ENCODE measurements at regions not wholly inside any gene's neighbourhood (a gene's known extent, or its start where the extent isn't known, plus 50 kb on each side); places are given as distances from the start of the nearest gene placed in this dataset.

DNA sequence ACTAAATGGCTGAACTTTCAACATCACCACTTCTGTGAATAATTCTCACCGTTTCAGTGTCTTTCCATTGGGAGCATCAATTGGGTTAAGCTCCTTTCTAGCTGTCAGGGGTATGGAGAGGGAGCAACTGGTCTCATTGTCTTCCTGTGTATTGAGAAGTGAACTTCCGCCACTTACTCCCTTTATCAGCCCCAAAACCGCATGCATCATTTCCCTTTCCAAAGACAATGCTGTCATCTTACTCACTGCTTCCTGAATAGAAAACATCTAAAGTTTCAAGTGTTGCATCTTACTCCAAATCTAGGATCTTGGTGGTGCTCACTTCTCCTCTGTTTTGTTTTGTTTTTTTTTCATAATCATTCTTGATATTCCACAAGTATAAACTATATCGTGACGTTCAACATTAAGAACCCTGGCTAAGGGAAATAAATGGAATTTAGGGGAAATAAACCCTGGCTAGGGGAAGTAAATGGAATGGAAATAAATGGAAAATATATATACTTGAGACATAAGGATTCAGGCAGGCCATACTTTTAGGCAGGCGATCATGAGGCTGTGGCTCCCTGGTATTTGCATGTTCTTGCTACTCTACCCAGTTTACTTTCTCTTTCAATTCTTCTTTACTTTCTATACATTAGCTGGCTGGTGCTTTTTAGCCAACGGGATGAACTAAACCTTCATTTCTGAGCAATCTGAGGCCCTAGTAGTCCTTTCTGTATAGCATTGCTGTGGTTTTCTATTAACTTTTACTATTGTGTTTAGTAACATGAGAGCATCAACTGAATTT is 371.9 kb downstream of the BMPER start:
- peak; percentile 65 for DNase-seq

DNA sequence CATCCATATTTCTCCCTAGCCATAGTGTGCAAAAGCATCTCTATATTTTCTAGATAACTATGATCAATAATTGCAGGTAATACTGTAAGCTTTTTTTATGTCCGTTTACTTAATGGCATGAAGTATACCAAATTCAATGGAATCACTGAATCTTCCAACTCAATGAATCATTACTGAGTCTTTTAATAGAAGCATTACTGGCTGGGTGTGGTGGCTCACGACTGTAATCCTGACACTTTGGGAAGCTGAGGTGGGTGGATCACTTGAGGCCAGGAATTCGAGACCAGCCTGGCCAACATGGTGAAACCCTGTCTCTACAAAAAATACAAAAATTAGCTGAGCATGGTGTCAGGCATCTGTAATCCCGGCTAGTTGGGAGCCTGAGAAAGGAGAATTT is 372.5 kb downstream of the BMPER start:
- DNase-seq: no peak

- DNase-seq: no peak
These were observed 375.9 kb downstream of the BMPER start for GRCh38 chr7:34281260-34281659.

DNA sequence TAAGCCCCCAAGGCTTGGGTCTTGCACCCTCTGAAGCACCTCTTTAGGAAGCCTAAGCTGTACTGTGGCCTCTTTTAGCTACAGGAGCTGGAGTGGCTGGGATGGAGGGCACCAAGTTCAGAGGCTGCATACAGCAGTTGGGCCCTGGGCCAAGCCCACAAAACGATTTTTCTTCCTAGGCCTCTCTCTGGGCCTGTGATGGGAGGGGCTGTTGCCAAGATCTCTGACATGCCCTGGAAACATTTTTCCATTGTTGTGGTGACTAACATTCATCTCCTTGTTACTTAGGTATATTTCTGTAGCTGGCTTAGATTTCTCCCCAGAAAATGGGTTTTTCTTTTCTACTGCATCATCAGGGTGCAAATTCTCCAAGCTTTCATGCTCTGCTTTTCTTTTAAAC is 375.7 kb upstream of the NPSR1 start:
- no peak for DNase-seq

DNA sequence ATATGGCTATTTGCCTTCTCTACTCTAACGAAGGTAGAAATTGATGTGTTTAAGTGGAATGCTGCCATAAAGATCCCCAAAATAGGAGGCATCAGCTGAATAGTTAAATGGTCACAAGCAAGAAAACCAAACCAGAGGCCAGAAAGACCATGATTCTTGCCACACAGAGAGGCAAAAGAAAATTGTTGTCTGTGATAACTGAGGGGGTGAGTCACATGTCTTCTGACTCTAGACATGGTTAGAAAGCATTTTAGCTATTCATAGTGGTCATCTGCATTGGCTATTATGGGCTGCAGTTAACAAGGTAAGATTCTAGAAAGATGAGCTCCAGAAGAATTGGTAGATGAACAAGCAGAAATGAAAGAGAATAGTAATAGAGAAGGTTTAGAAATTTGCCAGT is 361.4 kb upstream of the NPSR1 start:
- peak; percentile 71 for DNase-seq

DNA sequence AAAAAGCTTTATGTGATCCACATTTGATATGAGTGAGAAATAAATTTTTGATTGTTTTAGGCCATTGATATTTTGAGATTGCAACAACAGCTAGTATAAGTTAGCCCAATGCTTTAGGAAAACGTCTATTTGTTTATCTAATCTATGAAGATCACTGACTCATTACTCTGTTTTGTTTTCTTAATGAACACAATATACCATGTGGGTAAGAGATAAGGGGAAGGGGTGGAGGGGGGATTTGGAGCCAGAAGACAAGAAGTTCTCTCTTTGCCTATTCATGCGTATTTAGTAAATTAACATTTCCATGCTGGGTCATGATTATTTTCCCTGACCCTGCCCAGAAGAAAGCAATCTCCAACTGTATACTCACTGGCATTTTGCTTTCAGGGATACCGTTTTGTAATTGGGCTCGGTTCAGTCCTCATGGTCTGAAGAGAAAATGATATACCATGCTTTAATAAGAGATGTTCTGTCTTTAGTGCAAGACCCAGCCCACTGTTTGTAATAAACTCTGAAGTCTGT is 359.5 kb upstream of the NPSR1 start:
- DNase-seq: no peak

GRCh38 chr7:34299066-34299465 is 359.0 kb upstream of the NPSR1 start:
- no peak for DNase-seq

GRCh38 chr7:34307540-34307939 is 350.5 kb upstream of the NPSR1 start:
- no peak for DNase-seq

- no peak for DNase-seq
These were observed 349.4 kb upstream of the NPSR1 start for GRCh38 chr7:34308595-34308994.

DNA sequence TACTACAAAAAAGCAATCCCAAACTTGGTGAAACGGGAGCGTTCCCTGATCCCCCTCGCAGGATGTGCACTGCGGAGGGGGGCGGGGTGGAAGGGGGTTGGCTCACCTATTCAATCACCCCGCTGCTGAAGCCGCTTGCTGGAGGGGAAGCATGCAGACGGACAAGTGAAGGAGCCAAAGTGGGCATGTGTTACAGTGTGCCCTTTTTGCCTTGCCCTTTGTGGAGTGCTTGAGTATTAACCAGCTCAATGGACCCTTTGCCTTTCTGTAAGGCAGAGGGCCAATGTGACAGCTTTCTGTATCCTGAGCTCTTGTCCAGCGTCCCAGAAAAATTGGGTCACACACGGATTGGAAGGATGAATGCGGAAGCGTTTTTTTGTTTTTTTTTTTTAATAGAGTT is 348.9 kb upstream of the NPSR1 start:
- DNase-seq: no peak

DNA sequence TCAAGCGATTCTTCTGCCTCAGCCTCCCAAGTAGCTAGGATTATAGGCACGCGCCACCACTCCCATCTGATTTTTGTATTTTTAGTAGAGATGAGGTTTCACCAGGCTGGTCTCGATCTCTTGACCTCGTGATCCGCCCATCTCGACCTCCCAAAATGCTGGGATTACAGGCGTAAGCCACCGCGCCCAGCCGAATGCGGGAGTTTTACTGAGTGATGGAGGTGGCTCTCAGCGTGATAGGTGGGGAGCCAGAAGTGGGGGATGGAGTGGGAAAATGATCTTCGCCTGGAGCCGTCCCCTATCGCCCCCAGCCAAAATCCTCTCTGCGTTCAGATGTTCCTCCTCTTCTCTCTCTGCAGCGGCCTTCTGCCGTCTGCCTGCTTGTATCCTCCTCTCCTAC is 348.4 kb upstream of the NPSR1 start:
- DNase-seq: no peak

- DNase-seq: no peak
These were observed 346.4 kb upstream of the NPSR1 start for GRCh38 chr7:34311591-34311990.

DNA sequence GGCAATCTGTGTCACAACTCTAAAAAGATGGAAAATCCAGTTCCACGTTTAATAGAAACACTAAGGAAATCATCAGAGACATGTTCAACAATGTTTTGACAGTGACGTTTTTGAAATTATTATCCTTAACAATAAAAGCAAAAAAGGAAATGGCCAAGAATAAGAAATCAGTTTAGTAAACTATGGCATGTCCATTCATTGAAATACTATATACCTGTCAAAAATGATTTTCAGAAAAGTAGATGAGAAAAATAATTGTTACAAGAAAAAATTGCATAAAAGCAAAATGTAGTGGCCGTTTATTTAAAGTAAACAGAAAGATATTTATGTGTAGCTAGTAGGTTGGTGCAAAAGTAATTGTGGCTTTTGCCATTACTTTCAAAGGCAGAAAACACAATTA is 345.4 kb upstream of the NPSR1 start:
- DNase-seq: no peak

- peak; percentile 59 for DNase-seq
These were observed 344.7 kb upstream of the NPSR1 start for GRCh38 chr7:34313289-34313688.

DNA sequence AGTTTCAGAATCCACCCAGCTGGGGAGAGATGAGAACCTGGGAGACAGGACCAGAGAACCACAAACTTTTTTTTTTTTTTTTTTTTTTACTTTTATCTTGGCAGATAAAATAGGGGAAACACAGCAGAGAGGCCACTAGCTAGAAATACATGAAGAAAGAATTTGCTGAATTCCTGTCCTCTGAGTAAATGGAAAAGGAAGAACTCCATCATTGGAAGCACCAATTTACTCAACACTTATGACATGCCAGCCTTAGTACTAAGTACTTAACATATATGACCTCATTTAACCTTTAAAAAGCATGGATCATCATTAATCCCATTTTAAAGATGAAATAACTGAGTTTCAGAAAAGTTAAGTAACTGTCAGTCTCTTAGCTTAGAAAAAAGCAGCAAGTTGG is 343.0 kb upstream of the NPSR1 start:
- peak; percentile 97 for DNase-seq

DNA sequence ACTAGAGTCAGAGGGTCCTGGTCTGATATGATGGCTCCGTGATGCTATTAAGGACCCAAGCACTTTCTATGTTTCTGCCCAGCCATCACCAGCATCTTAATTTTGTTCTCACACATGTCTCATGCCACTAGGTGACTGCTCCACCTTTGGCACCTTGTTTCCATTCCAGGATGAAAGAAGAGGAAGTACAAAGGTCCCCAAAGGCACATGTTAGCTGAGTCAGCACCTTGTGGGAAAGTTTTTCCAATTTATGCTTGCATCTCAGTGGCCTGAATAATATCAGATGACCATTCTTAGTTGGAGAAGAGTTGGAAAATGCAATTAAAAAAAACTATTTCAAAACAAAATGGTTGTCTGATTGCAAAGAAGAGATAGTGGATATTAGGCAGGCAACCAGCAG is 341.0 kb upstream of the NPSR1 start:
- no peak for DNase-seq

DNA sequence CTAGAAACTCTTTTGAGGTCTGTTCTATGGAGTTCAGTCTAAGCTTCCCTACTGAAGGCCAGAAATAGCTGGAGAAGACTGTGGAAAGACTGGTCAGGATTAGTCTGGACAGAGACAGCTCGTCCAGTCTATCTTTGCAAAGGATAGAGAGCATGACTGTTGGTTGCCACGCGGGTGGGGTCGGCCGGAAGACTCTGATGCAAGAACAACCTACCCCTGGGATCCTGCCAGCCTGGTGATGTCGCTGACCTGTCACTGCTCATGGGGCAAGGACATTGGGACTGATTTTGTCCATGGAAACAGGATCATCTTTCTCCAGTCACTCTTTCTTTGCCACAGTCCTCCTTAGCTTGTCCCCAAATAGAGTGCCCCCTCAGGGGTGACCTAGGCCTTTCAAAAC is 337.6 kb upstream of the NPSR1 start:
- DNase-seq: no peak

GRCh38 chr7:34320926-34321661 is 336.9 kb upstream of the NPSR1 start:
- peak; percentile 71 for DNase-seq

- DNase-seq: no peak
These were observed 335.2 kb upstream of the NPSR1 start for GRCh38 chr7:34322841-34323240.

DNA sequence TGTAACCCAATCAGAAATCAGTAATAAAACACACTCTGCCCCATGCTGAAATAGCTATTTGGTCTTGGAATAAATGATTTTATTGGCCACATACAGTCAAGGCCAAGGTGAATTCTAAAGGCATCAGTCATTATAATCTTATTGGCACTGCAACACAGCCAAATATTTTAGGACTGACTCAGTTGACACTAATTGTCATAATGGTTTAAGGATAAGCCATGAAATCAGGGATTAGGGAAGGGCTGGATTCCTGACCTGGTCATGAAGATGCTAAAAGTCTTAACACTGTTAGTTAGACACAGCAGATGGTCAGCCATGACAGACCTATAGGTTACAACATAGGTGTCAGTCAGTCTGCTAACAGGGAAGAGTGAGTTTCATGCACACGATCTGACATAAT is 330.3 kb upstream of the NPSR1 start:
- peak; percentile 70 for DNase-seq

- DNase-seq: no peak
These were observed 327.7 kb upstream of the NPSR1 start for GRCh38 chr7:34330308-34330707.

- DNase-seq: no peak
These were observed 326.9 kb upstream of the NPSR1 start for GRCh38 chr7:34331102-34331501.

DNA sequence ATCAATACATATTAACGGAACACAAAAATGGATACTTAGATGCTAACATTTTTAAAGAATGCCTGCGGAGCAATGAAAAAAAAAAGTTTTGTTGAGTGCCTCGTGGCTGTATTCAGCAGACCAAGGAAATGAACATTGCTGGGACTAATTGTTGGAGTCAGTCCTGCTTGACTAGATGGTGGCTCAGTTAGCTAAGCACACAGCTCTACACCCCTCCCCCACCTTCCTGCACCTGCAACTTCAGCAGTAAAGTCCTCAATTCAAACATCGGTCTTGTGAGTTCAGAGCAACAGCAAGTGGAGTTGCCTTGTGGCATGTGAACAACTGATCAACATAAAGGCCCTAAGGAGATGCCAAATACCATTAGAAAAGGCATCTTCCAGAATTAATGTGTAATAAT is 326.0 kb upstream of the NPSR1 start:
- DNase-seq: no peak

DNA sequence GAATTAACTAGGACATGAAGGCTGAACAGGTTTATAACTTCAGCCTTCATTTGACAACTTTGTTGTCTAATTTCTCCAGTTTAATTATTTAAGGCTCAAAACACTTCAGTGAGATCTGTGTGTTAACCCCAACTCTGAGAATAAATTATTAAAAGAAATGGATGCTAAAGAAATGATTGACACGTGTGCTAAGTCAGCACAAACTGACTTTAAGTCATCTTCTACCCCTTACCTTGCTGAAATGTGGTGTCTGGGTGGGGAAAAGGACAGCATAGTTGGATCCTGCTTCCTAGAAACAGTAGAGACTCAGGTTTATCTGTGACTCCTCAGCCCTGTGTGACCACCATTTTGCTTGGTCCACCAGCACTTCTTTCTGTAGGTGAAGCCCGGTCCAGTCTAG is 324.8 kb upstream of the NPSR1 start:
- no peak for DNase-seq
